ENCODE measurements at regions not wholly inside any gene's neighbourhood (a gene's known extent, or its start where the extent isn't known, plus 50 kb on each side); places are given as distances from the start of the nearest gene placed in this dataset.
A peak's percentile ranks its signal among the peaks of the same experiment; 100 is the strongest.

- no peak for TF ChIP-seq CTCF (IDR thresholded peaks at IDR 0.05; ENCODE audit: control insufficient read depth, extremely low read depth, insufficient read depth)
- no peak overlapping the region for H3K4me3 ChIP-seq (ENCODE audit: low read depth, low read length)
- no peak for DNase-seq (ENCODE audit: low read depth)
These were observed 306.5 kb downstream of the C6orf118 start for GRCh38 chr6:165002866-165003265.

- TF ChIP-seq CTCF (IDR thresholded peaks at IDR 0.05; ENCODE audit: control insufficient read depth, extremely low read depth, insufficient read depth), result no peak
- DNase-seq (ENCODE audit: low read depth), result no peak
These were observed 307.0 kb downstream of the C6orf118 start for GRCh38 chr6:165002358-165002757.

GRCh38 chr6:165001502-165002157 lies 307.8 kb downstream of the C6orf118 start:
- no peak for DNase-seq (ENCODE audit: low read depth)
- no peak for TF ChIP-seq CTCF (IDR thresholded peaks at IDR 0.05; ENCODE audit: control insufficient read depth, extremely low read depth, insufficient read depth)
- H3K4me3 ChIP-seq (ENCODE audit: low read depth, low read length), result no peak overlapping the region

More at GRCh38 chr6:165002358-165002757, 307.0 kb downstream of the C6orf118 start:
- H3K4me3 ChIP-seq (ENCODE audit: low read depth, low read length), result no peak overlapping the region

- DNase-seq (ENCODE audit: low read depth), result no peak
- no peak overlapping the region for H3K4me3 ChIP-seq (ENCODE audit: low read depth, low read length)
- no peak for TF ChIP-seq CTCF (IDR thresholded peaks at IDR 0.05; ENCODE audit: control insufficient read depth, extremely low read depth, insufficient read depth)
These were observed 311.1 kb downstream of the C6orf118 start for GRCh38 chr6:164998297-164998696.

- no peak for TF ChIP-seq CTCF (IDR thresholded peaks at IDR 0.05; ENCODE audit: control insufficient read depth, extremely low read depth, insufficient read depth)
- peak; percentile 36 for DNase-seq (ENCODE audit: low read depth)
- no peak overlapping the region for H3K4me3 ChIP-seq (ENCODE audit: low read depth, low read length)
These were observed 312.6 kb downstream of the C6orf118 start for GRCh38 chr6:164996838-164997237.

- no peak for DNase-seq (ENCODE audit: low read depth)
- no peak for TF ChIP-seq CTCF (IDR thresholded peaks at IDR 0.05; ENCODE audit: control insufficient read depth, extremely low read depth, insufficient read depth)
- H3K4me3 ChIP-seq (ENCODE audit: low read depth, low read length), result no peak overlapping the region
These were observed 317.8 kb downstream of the C6orf118 start for GRCh38 chr6:164991573-164991972.

- no peak for DNase-seq (ENCODE audit: low read depth)
- no peak for TF ChIP-seq CTCF (IDR thresholded peaks at IDR 0.05; ENCODE audit: control insufficient read depth, extremely low read depth, insufficient read depth)
These were observed 318.5 kb downstream of the C6orf118 start for GRCh38 chr6:164990901-164991300.

More at GRCh38 chr6:164990901-164991300, 318.5 kb downstream of the C6orf118 start:
- no peak overlapping the region for H3K4me3 ChIP-seq (ENCODE audit: low read depth, low read length)
